ENCODE measurements at regions not wholly inside any gene's neighbourhood (a gene's known extent, or its start where the extent isn't known, plus 50 kb on each side); places are given as distances from the start of the nearest gene placed in this dataset.
A peak's percentile ranks its signal among the peaks of the same experiment; 100 is the strongest.

DNA sequence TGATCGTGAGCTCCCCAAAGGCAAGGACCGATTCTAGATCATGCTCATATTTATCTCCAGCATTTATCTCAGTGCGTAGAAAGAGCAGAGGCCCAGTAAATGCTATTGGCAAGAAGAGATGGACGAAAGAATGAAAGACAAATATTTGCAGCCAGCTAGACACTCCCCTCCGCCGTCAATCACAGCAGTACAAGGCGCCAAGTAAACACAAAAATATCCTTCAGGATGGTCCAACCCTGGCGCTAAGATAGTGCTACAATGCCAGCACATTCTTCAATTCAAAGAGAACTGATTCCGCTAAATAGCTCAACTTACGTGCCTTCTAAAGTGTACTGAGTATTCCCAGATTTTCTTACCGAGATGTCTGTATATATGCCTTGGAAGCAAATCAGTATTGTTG, 114.5 kb downstream of the DDX53 start:
- H3K4me3 ChIP-seq (replicated peaks in 1 of 3; ENCODE audit: insufficient read depth in 1 of 3, low read depth in 2 of 3, low read length in 3 of 3), result no peak overlapping the region
- H3K79me2 ChIP-seq (ENCODE audit: insufficient read depth, low read length), result no peaks in the 10 kb centered on the region
- WGBS (ENCODE audit: low lambda C conversion rate), result 11% methylated on average over 5 of the region's 11 CpGs
- intact Hi-C loops (cut with micrococcal nuclease; ENCODE audit: unreplicated experiment) (no loop called here), in situ Hi-C loops (cut with HindIII; ENCODE audit: extremely low pct_ligation_motif_present, low pct_unique_long_range_greater_than_20kb) (no loop called here)
- no peak overlapping the region for H3K27ac ChIP-seq (ENCODE audit: extremely low read length, insufficient read depth, low read length)
- DNase-seq (ENCODE audit: low spot score), result no peak
- BruUV-seq (replicated peaks), result no TSS peak
- TF ChIP-seq, protein P1, sequence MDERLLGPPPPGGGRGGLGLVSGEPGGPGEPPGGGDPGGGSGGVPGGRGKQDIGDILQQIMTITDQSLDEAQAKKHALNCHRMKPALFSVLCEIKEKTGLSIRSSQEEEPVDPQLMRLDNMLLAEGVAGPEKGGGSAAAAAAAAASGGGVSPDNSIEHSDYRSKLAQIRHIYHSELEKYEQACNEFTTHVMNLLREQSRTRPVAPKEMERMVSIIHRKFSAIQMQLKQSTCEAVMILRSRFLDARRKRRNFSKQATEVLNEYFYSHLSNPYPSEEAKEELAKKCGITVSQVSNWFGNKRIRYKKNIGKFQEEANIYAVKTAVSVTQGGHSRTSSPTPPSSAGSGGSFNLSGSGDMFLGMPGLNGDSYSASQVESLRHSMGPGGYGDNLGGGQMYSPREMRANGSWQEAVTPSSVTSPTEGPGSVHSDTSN (CRISPR knock-in tag; IDR thresholded peaks at IDR 0.05), result 0 out of 2 replicates have a peak, but pooled peaks have one; percentile 16
- TF ChIP-seq FOSL1 (CRISPR knock-in tag; IDR thresholded peaks at IDR 0.05; ENCODE audit: borderline replicate concordance), result no peak
- no peak for ATAC-seq
- FAIRE-seq, result no peak
- H4K20me1 ChIP-seq (ENCODE audit: insufficient read depth, low read length), result no peaks in the 10 kb centered on the region
- H2AFZ ChIP-seq (ENCODE audit: low read length), result no peak overlapping the region
- peaks cover 6% of the 10 kb centered on the region; the same call in 1 of the 2 replicates for H3K4me1 ChIP-seq (ENCODE audit: insufficient read depth, low read length)
- H3K9ac ChIP-seq (ENCODE audit: insufficient read depth, low read depth, low read length), result no peak overlapping the region
- H3K4me2 ChIP-seq (ENCODE audit: low read depth, low read length), result no peak overlapping the region
- H3K27me3 ChIP-seq (ENCODE audit: control insufficient read depth in 1 of 2, insufficient read depth in 2 of 2, low read length in 2 of 2), result no peaks in the 10 kb centered on the region
- ChIA-PET POLR2A (no interaction called here), CTCF (ENCODE audit: low intra/inter-chr PET ratio, low total read pairs) (no interaction called here)
- no peaks in the 10 kb centered on the region for H3K36me3 ChIP-seq (replicated peaks in 1 of 2; ENCODE audit: control insufficient read depth in 1 of 2, insufficient read depth in 2 of 2, low read length in 2 of 2)
- H3K9me3 ChIP-seq (ENCODE audit: low read length), result no peaks in the 10 kb centered on the region

DNA sequence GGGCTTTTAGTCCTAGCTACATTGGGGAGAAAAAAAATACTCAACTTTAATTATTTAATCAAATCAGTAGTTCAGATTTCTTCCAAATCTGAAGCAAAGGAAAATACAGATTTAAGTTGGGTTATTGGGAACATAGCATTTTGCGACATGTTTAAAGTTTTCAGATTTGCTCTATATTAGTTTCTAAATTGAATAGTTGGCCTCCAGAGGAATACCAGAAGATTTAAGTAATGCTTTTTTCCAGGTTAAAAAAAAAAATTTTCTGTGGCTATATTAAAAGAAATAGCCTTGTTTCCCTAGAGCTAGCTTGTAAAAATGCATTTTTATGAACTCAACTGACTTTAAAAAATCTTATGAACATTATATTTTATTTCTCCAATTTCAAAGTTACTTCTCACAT, 115.9 kb downstream of the DDX53 start:
- intact Hi-C loops (cut with micrococcal nuclease; ENCODE audit: unreplicated experiment) (no loop called here), in situ Hi-C loops (cut with HindIII; ENCODE audit: extremely low pct_ligation_motif_present, low pct_unique_long_range_greater_than_20kb) (no loop called here)
- no peaks in the 10 kb centered on the region for H3K9me3 ChIP-seq (ENCODE audit: low read length)
- H3K27me3 ChIP-seq (ENCODE audit: control insufficient read depth in 1 of 2, insufficient read depth in 2 of 2, low read length in 2 of 2), result no peaks in the 10 kb centered on the region
- no peaks in the 10 kb centered on the region for H3K79me2 ChIP-seq (ENCODE audit: insufficient read depth, low read length)
- TF ChIP-seq ZNF720 (CRISPR knock-in tag; IDR thresholded peaks at IDR 0.05) (no peak), FOXC1 (CRISPR knock-in tag; IDR thresholded peaks at IDR 0.05; ENCODE audit: borderline replicate concordance) (no peak), ZNF703 (CRISPR knock-in tag; IDR thresholded peaks at IDR 0.05; ENCODE audit: borderline replicate concordance) (no peak), ELF3 (CRISPR knock-in tag; IDR thresholded peaks at IDR 0.05) (no peak), SP140L (CRISPR knock-in tag; IDR thresholded peaks at IDR 0.05; ENCODE audit: borderline replicate concordance) (no peak)
- no peak overlapping the region for H2AFZ ChIP-seq (ENCODE audit: low read length)
- ChIA-PET CTCF (ENCODE audit: low intra/inter-chr PET ratio, low total read pairs) (no interaction called here), POLR2A (no interaction called here)
- no TSS peak for BruUV-seq (replicated peaks)
- ATAC-seq (no peak), DNase-seq (ENCODE audit: low spot score) (no peak), FAIRE-seq (no peak)
- H3K4me1 ChIP-seq (ENCODE audit: insufficient read depth, low read length), result peaks cover 6% of the 10 kb centered on the region; the same call in 1 of the 2 replicates
- H3K4me3 ChIP-seq (replicated peaks in 1 of 3; ENCODE audit: insufficient read depth in 1 of 3, low read depth in 2 of 3, low read length in 3 of 3), result no peak overlapping the region
- no peak overlapping the region for H3K4me2 ChIP-seq (ENCODE audit: low read depth, low read length)
- H3K9ac ChIP-seq (ENCODE audit: insufficient read depth, low read depth, low read length), result no peak overlapping the region
- H3K27ac ChIP-seq (ENCODE audit: extremely low read length, insufficient read depth, low read length), result no peak overlapping the region
- no peaks in the 10 kb centered on the region for H3K36me3 ChIP-seq (replicated peaks in 1 of 2; ENCODE audit: control insufficient read depth in 1 of 2, insufficient read depth in 2 of 2, low read length in 2 of 2)
- no peaks in the 10 kb centered on the region for H4K20me1 ChIP-seq (ENCODE audit: insufficient read depth, low read length)
- WGBS (ENCODE audit: low lambda C conversion rate), result 95% methylated on average over 1 of the region's 1 CpG
